ENCODE measurements at regions not wholly inside any gene's neighbourhood (a gene's known extent, or its start where the extent isn't known, plus 50 kb on each side); places are given as distances from the start of the nearest gene placed in this dataset.

DNA sequence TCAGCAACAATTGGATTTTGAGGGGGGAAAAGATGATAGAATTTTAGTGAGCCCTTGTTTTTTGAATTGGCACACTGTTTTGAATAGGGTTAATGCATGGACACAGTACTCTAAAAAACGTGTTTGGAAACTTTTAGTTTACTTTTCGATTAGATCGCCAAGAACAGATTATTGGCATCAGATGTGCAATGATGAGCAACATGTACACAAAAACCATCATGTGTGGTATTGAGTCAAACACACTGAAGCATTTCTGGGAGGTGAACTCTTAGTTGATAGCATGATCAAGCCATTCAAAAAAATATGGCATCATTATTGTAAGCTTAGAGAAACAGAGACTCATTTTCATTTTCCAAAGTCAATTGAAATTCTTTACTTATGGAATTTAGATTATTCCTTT is 329.2 kb downstream of the ADAMTS20 start:
- TF ChIP-seq, protein P1, sequence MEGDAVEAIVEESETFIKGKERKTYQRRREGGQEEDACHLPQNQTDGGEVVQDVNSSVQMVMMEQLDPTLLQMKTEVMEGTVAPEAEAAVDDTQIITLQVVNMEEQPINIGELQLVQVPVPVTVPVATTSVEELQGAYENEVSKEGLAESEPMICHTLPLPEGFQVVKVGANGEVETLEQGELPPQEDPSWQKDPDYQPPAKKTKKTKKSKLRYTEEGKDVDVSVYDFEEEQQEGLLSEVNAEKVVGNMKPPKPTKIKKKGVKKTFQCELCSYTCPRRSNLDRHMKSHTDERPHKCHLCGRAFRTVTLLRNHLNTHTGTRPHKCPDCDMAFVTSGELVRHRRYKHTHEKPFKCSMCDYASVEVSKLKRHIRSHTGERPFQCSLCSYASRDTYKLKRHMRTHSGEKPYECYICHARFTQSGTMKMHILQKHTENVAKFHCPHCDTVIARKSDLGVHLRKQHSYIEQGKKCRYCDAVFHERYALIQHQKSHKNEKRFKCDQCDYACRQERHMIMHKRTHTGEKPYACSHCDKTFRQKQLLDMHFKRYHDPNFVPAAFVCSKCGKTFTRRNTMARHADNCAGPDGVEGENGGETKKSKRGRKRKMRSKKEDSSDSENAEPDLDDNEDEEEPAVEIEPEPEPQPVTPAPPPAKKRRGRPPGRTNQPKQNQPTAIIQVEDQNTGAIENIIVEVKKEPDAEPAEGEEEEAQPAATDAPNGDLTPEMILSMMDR (IDR thresholded peaks at IDR 0.05), result no peak

GRCh38 chr12:43221216-43221615 is 330.8 kb downstream of the ADAMTS20 start:
- TF ChIP-seq, protein P1 (IDR thresholded peaks at IDR 0.05), result no peak

DNA sequence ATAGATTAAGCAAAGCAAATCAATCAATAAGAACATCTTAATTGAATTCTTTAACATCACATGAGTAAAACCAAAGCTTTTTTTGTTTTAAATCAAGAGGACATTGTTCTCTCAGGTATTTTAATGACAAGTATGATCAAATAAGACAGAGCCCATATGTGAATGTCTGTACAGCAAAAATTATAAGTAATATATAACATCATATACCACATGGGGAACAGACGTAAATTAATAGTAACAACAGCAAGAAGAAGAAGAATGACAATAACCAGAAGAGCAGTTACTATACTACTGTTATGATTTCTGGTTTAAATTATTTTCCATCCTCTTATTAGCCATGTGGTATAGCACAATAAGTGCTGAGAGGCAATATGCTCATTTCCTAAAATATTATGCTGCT is 335.5 kb downstream of the ADAMTS20 start:
- TF ChIP-seq, protein P1 (IDR thresholded peaks at IDR 0.05), result no peak

DNA sequence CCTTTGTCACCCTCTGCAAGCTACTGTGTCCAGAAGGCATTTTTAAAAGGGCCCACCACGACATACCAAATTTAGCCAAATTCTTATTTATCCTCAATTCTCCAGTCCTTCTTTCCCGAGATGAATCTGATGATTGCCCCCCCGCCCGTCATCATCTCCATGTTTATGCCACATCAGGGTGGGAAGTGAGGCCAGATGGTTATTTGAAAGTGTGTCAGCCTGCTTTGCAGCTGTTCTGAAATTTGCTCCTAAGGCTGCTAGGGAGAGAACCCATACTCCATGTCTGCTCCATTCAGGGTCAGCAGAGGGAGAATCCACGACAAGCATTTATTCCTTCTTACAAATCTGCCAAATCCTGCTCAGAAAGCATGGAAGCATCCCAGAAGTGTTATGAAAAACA is 337.8 kb downstream of the ADAMTS20 start:
- TF ChIP-seq, protein P1 (IDR thresholded peaks at IDR 0.05), result no peak

DNA sequence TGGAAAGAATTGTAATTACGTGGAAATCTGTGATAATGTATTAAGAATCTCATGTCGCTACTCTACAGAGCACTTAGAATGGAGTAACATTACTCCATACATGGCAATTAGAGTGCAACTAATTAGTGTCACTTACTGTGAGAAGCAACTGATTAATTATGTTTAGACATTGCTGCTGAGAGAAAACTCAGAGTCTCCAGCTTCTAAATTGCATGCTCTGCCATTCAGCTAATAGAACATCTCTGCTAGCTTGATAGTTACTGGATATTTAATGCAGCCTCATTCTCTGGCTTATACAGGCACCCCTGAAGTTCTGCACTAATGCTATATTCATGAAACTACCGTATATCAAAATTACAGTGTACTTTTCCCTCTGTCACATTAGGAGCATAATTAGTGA is 338.4 kb downstream of the ADAMTS20 start:
- TF ChIP-seq, protein P1 (IDR thresholded peaks at IDR 0.05), result no peak

DNA sequence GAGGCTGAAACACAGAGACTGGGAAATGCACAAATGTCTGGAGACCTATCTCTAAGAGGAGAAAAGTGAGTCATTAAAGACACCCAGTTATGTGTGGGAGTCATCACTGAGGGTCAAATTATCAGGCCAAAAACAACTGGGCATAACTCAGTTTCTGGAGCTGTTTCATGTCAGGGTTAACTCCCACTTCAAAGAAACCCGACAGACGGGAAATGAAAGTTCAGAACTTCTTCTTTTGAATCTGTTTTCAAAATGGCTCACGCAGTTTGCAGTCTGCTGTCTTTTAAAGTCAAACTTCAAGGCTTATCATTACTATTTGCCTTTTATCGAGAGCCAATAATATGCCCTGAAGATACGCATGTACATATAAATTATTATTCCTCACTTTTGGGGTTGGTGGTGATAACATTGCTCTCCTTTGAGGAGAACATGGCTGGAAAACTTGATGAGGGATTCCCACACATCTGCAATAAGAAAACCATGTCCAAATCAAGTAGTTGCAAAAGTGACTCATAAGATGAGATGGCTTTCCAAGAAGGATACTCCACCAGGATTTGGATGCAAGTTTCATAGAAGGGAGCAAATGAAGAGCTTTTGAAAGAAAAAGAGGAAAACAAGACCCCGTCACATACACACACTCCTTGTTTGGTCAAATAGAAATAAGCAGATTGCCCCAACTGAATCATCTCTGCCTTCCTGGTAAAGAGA is 341.4 kb downstream of the ADAMTS20 start:
- TF ChIP-seq, protein P1 (IDR thresholded peaks at IDR 0.05), result no peak

DNA sequence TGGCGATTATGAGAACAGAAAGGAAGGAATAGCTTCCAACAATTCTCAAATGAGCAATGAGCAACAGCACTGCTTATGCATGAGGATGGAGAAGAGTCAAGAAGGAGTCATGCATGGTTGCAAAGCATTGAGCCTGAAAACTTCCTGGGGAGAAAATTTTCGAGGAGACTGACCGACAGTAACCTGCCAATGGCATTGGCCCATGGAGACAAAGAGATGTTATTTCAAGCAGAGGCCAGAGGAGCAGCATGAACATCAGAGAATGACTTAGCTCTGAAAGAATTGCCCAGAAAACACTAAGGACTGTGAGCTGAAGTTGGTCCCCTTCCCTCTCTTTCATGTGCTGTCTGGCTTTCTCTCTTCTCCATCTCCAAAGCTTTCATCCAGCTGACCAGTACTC is 343.4 kb downstream of the ADAMTS20 start:
- TF ChIP-seq, protein P1 (IDR thresholded peaks at IDR 0.05), result no peak

GRCh38 chr12:43208221-43208620 is 343.8 kb downstream of the ADAMTS20 start:
- TF ChIP-seq, protein P1 (IDR thresholded peaks at IDR 0.05), result no peak
